GM23338 (cell line): ENCODE measurements at regions not wholly inside any gene's neighbourhood (a gene's known extent, or its start where the extent isn't known, plus 50 kb on each side); places are given as distances from the start of the nearest gene placed in this dataset.

ENCODE experiments used
- ATAC-seq: fragments of 200-7000 bp; cut with Tn5 transposase; 3 replicates; pipeline ENCODE4 v1.9.1; 2020
- DNase-seq: peaks from one replicate; pipeline ENCODE4 v3.0.0-alpha.2; 2015; ENCODE audit warnings: low spot score
- H2AFZ ChIP-seq: fragments of 200-600 bp; sonication (generic); 2 replicates; pipeline ENCODE4 v1.8.0; 2016; ENCODE audit warnings: antibody characterized with exemption, mild to moderate bottlenecking, moderate library complexity
- H3F3A ChIP-seq: fragments of 200-600 bp; sonication (generic); replicated peaks from 2 replicates; pipeline ENCODE4 v1.8.0; 2017; ENCODE audit warnings: antibody characterized with exemption, mixed run types, low read depth
- H3K27ac ChIP-seq: fragments of 200-600 bp; sonication (generic); 2 replicates; pipeline ENCODE4 v1.6.1; 2016; ENCODE audit warnings: low read depth
- H3K27me3 ChIP-seq: fragments of 200-600 bp; sonication (generic); 2 replicates; pipeline ENCODE4 v1.8.0; 2016; ENCODE audit warnings: mild to moderate bottlenecking, mixed run types, moderate library complexity; ENCODE audit not compliant: insufficient read depth
- H3K36me3 ChIP-seq: fragments of 200-600 bp; sonication (generic); 2 replicates; pipeline ENCODE4 v1.8.0; 2016; ENCODE audit warnings: mild to moderate bottlenecking; ENCODE audit not compliant: insufficient read depth
- H3K4me1 ChIP-seq: fragments of 200-600 bp; sonication (generic); 2 replicates; pipeline ENCODE4 v1.8.0; 2016; ENCODE audit warnings: mild to moderate bottlenecking, moderate library complexity; ENCODE audit not compliant: insufficient read depth
- H3K4me2 ChIP-seq: fragments of 200-600 bp; sonication (generic); 2 replicates; pipeline ENCODE4 v1.7.1; 2017; ENCODE audit warnings: mixed run types
- H3K4me3 ChIP-seq: fragments of 200-600 bp; sonication (generic); 2 replicates; pipeline ENCODE4 v1.6.1; 2016; ENCODE audit warnings: mixed run types
- H3K79me2 ChIP-seq: fragments of 200-600 bp; sonication (generic); replicated peaks from 2 replicates; pipeline ENCODE4 v1.8.0; 2017; ENCODE audit warnings: mild to moderate bottlenecking; ENCODE audit not compliant: insufficient read depth
- H3K9me2 ChIP-seq: fragments of 200-600 bp; sonication (generic); 2 replicates; pipeline ENCODE4 v1.8.0; 2017; ENCODE audit not compliant: insufficient read depth
- H4K20me1 ChIP-seq: fragments of 200-600 bp; sonication (generic); replicated peaks from 2 replicates; pipeline ENCODE4 v1.8.0; 2017; ENCODE audit warnings: mild to moderate bottlenecking; ENCODE audit not compliant: insufficient read depth
- H3K27ac Mint-ChIP-seq: 2 replicates; pipeline ENCODE4 v1.8.0; 2020; ENCODE audit warnings: inconsistent platforms, mild to moderate bottlenecking, moderate library complexity, mixed read lengths
- H3K27me3 Mint-ChIP-seq: 3 replicates; pipeline ENCODE4 v1.8.0; 2022; ENCODE audit warnings: low read depth, mild to moderate bottlenecking, moderate library complexity, mixed read lengths, inconsistent platforms; ENCODE audit not compliant: insufficient read depth, poor library complexity
- H3K36me3 Mint-ChIP-seq: 3 replicates; pipeline ENCODE4 v1.8.0; 2021; ENCODE audit warnings: low read depth, mild to moderate bottlenecking, inconsistent platforms, moderate library complexity, mixed read lengths
- H3K4me1 Mint-ChIP-seq: 3 replicates; pipeline ENCODE4 v1.8.0; 2020; ENCODE audit warnings: mild to moderate bottlenecking, inconsistent platforms, mixed read lengths
- H3K4me3 Mint-ChIP-seq: 3 replicates; pipeline ENCODE4 v1.8.0; 2021; ENCODE audit warnings: moderate library complexity, mild to moderate bottlenecking, inconsistent platforms, mixed read lengths
- H3K9me3 Mint-ChIP-seq: 3 replicates; pipeline ENCODE4 v1.8.0; 2020; ENCODE audit warnings: moderate library complexity, mild to moderate bottlenecking, inconsistent platforms, mixed read lengths
- EZH2 ChIP-seq: fragments of 200-600 bp; sonication (generic); IDR thresholded peaks from one replicate; pipeline ENCODE4 v1.8.0; 2017; ENCODE audit warnings: antibody characterized with exemption, mild to moderate bottlenecking, low read depth; ENCODE audit not compliant: unreplicated experiment
- POLR2AphosphoS5 ChIP-seq: IDR thresholded peaks from 2 replicates; pipeline ENCODE4 v1.6.1; 2016; ENCODE audit warnings: antibody characterized with exemption, low read depth
- REST ChIP-seq: IDR thresholded peaks from one replicate; pipeline ENCODE4 v1.6.1; 2018; ENCODE audit warnings: antibody characterized with exemption; ENCODE audit not compliant: unreplicated experiment
- STAT1 ChIP-seq: IDR thresholded peaks from one replicate; pipeline ENCODE4 v1.6.1; 2016; ENCODE audit warnings: antibody characterized with exemption; ENCODE audit not compliant: unreplicated experiment
- ZNF462 ChIP-seq: fragments of 250-450 bp; sonication (Bioruptor Pico); IDR thresholded peaks from 2 replicates; pipeline ENCODE4 v1.5.0; 2020; ENCODE audit warnings: mild to moderate bottlenecking, moderate library complexity

DNA sequence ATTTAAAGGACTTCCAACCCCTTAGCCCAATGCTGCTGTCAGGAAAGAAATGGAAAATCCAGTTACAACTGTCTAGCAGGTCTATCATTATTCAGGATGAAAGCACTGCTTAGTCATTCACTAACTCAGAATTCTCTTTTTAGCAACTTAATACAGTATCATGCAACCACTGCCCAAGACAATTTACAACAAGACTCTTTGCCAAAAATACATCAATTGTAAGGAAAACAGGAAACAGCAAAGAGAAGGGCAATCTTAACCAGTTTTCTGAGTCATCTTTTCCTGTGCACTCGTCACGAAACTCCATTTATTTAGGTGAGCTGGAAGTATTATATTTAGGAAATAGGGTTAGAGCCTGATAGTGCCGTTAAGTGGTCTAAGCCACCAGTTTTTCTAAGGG, 1197.7 kb upstream of the CITED2 start:
- no peaks in the 10 kb centered on the region for H3K9me2 ChIP-seq
- H3K79me2 ChIP-seq, result no peaks in the 10 kb centered on the region
- no peak overlapping the region for H3K4me2 ChIP-seq
- no peak overlapping the region for H3K4me3 Mint-ChIP-seq
- DNase-seq (no peak), ATAC-seq (no peak)
- H3K4me3 ChIP-seq, result no peak overlapping the region
- no peak overlapping the region; the same call in 1 of the 2 replicates for H2AFZ ChIP-seq
- no peak overlapping the region for H3K27ac ChIP-seq
- no peaks in the 10 kb centered on the region for H3K4me1 ChIP-seq
- H3K9me3 Mint-ChIP-seq, result no peaks in the 10 kb centered on the region
- no peaks in the 10 kb centered on the region for H3F3A ChIP-seq
- H3K4me1 Mint-ChIP-seq, result peaks cover 10% of the 10 kb centered on the region; the same call in 2 of the 3 replicates
- H3K36me3 ChIP-seq, result no peaks in the 10 kb centered on the region
- H3K27me3 Mint-ChIP-seq, result no peaks in the 10 kb centered on the region
- no peak overlapping the region for H3K27ac Mint-ChIP-seq
- H3K36me3 Mint-ChIP-seq, result no peaks in the 10 kb centered on the region
- TF ChIP-seq STAT1 (no peak), POLR2AphosphoS5 (no peak), ZNF462 (CRISPR knock-in tag) (no peak), REST (no peak), EZH2 (no peak)
- H4K20me1 ChIP-seq, result no peaks in the 10 kb centered on the region
- no peaks in the 10 kb centered on the region for H3K27me3 ChIP-seq
